CD14-positive monocyte (primary cell): ENCODE measurements at regions not wholly inside any gene's neighbourhood (a gene's known extent, or its start where the extent isn't known, plus 50 kb on each side); places are given as distances from the start of the nearest gene placed in this dataset.

Experiments
- DNase-seq, 3 donors: peaks; one replicate each; pipeline ENCODE4 v3.0.0-alpha.2; 2011 to 2022
- H2AFZ ChIP-seq: 2 replicates; pipeline ENCODE4 v1.6.0; 2012; ENCODE audit warnings: mild to moderate bottlenecking, low read depth, low read length, inconsistent platforms; ENCODE audit not compliant: insufficient read depth, poor library complexity, severe bottlenecking
- H3K27ac ChIP-seq, 2 donors: 1 replicate in 1 of 2; 2 replicates in 1 of 2; pipeline ENCODE4 v1.5.1; 2012 to 2013; ENCODE audit warnings: low read length in 2 of 2, control low read depth in 1 of 2, inconsistent platforms in 1 of 2, low read depth in 1 of 2, mild to moderate bottlenecking in 1 of 2
- H3K27me3 ChIP-seq, 2 donors: one replicate each; pipeline versions ENCODE4 v1.6.0 to v1.6.1; 2011 to 2013; ENCODE audit warnings: low read length in 2 of 2; ENCODE audit not compliant: control insufficient read depth in 2 of 2, insufficient read depth in 2 of 2
- H3K36me3 ChIP-seq, 2 donors: replicated peaks in 1 of 2; 1 replicate in 1 of 2; 2 replicates in 1 of 2; pipeline versions ENCODE4 v1.5.1 to v1.6.1; 2012 to 2013; ENCODE audit warnings: low read length in 2 of 2, control low read depth in 1 of 2, inconsistent platforms in 1 of 2, mild to moderate bottlenecking in 1 of 2; ENCODE audit not compliant: insufficient read depth in 2 of 2, control insufficient read depth in 1 of 2
- H3K4me1 ChIP-seq, 2 donors: 1 replicate in 1 of 2; 2 replicates in 1 of 2; pipeline versions ENCODE4 v1.5.1 to v1.6.1; 2012 to 2013; ENCODE audit warnings: low read length in 2 of 2, control low read depth in 1 of 2, inconsistent platforms in 1 of 2, mild to moderate bottlenecking in 1 of 2, moderate library complexity in 1 of 2; ENCODE audit not compliant: insufficient read depth in 2 of 2, control insufficient read depth in 1 of 2
- H3K4me2 ChIP-seq: replicated peaks from 2 replicates; pipeline ENCODE3; 2012; ENCODE audit warnings: low read length, moderate library complexity, mild to moderate bottlenecking; ENCODE audit not compliant: poor library complexity, severe bottlenecking; ENCODE audit errors: extremely low read depth
- H3K4me3 ChIP-seq, 3 experiments: fragments of 200-600 bp in 1 of 3; sonication (generic) in 1 of 3; replicated peaks in 1 of 3; 1 replicate in 2 of 3; 2 replicates in 1 of 3; pipeline ENCODE4 v1.5.1; 2011 to 2013; ENCODE audit warnings: low read length in 3 of 3, mild to moderate bottlenecking in 3 of 3, control low read depth in 2 of 3, low read depth in 2 of 3, inconsistent platforms in 1 of 3, moderate library complexity in 1 of 3
- H3K79me2 ChIP-seq: 2 replicates; pipeline ENCODE4 v1.6.0; 2012; ENCODE audit warnings: mild to moderate bottlenecking, control low read depth, inconsistent platforms, low read length, moderate library complexity; ENCODE audit not compliant: insufficient read depth
- H3K9ac ChIP-seq: 2 replicates; pipeline ENCODE4 v1.6.0; 2017; ENCODE audit warnings: low read length, mild to moderate bottlenecking; ENCODE audit not compliant: insufficient read depth, poor library complexity, severe bottlenecking
- H3K9me3 ChIP-seq, 2 donors: replicated peaks in 1 of 2; 1 replicate in 1 of 2; 2 replicates in 1 of 2; pipeline versions ENCODE4 v1.5.1 to v1.6.1; 2012 to 2013; ENCODE audit warnings: low read length in 2 of 2, control low read depth in 1 of 2; ENCODE audit not compliant: control insufficient read depth in 1 of 2, insufficient read depth in 1 of 2
- H4K20me1 ChIP-seq: 2 replicates; pipeline ENCODE4 v1.6.0; 2012; ENCODE audit warnings: mild to moderate bottlenecking, low read length, control low read depth, moderate library complexity; ENCODE audit not compliant: insufficient read depth
- H3K27ac Mint-ChIP-seq, 7 donors: one replicate each; pipeline ENCODE4 v1.8.0; 2020; ENCODE audit warnings: mild to moderate bottlenecking in 7 of 7, mixed read lengths in 7 of 7, moderate library complexity in 6 of 7, inconsistent platforms in 2 of 7
- H3K27me3 Mint-ChIP-seq, 3 donors: one replicate each; pipeline ENCODE4 v1.8.0; 2021 to 2022; ENCODE audit warnings: low read depth in 3 of 3, mild to moderate bottlenecking in 3 of 3, mixed read lengths in 3 of 3, moderate library complexity in 3 of 3, inconsistent platforms in 1 of 3
- H3K36me3 Mint-ChIP-seq, 2 donors: one replicate each; pipeline ENCODE4 v1.8.0; 2020; ENCODE audit warnings: mixed read lengths in 2 of 2, inconsistent platforms in 1 of 2, mild to moderate bottlenecking in 1 of 2
- H3K4me1 Mint-ChIP-seq: one replicate; pipeline ENCODE4 v1.8.0; 2020; ENCODE audit warnings: mild to moderate bottlenecking, mixed read lengths
- H3K4me3 Mint-ChIP-seq, 2 donors: one replicate each; pipeline ENCODE4 v1.8.0; 2020; ENCODE audit warnings: mild to moderate bottlenecking in 2 of 2, mixed read lengths in 2 of 2, moderate library complexity in 1 of 2
- H3K9me3 Mint-ChIP-seq, 7 donors: one replicate each; pipeline ENCODE4 v1.8.0; 2020 to 2022; ENCODE audit warnings: mixed read lengths in 7 of 7, mild to moderate bottlenecking in 6 of 7, moderate library complexity in 6 of 7, inconsistent platforms in 2 of 7
- CTCF ChIP-seq: fragments of 200-600 bp; IDR thresholded peaks from one replicate; pipeline ENCODE4 v1.8.0; 2022; ENCODE audit warnings: antibody characterized with exemption, mild to moderate bottlenecking
- WGBS: methylation state at CpG from one replicate; pipeline ENCODE4 v1.1.5; 2013; ENCODE audit warnings: missing lambda C conversion rate; ENCODE audit not compliant: insufficient coverage; 5-methylcytosine and 5-hydroxymethylcytosine counted together
- intact Hi-C, 2 donors: fragments of 100-400 bp; cut with micrococcal nuclease; formaldehyde crosslinking; loops; one replicate each; pipeline versions ENCODE4 v1.15.0 to v1.15.1; 2023

DNA sequence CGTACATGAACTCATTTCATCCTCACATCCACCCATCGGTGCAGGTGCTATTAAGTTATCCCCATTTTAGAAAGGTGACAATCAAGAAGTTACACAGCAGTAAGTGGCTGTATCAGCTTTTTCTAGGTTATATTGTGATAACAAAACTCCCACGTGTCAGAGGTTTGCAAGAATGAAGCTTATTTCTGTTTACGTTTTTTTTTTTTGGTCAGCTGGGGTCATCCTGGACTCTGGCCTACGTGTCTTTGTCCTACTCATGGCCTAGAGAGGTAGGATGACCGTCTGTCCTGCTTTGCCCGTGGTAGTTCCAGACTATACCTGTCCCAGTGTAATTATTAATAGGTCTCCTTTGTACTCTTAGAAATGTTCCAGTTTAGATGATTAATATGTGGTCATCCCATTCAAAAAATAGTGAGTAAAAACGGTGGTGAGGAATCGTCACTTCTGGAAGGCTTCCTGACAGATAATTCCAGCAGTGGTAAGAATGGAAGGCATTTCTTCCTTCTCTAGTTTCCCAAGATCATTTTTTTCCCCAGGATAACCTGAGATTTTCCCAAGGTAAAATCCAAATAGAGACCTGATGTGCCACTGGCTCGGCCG lies 64.2 kb upstream of the KIF26B start:
- 92% methylated on average over 4 of the region's 11 CpGs for WGBS
- no peaks in the 10 kb centered on the region for H4K20me1 ChIP-seq
- no peaks in the 10 kb centered on the region for H3K9me3 ChIP-seq
- H3K4me2 ChIP-seq = no peak overlapping the region
- H2AFZ ChIP-seq = no peak overlapping the region
- Mint-ChIP-seq H3K27ac (no peak overlapping the region), H3K4me3 (no peak overlapping the region), H3K9me3 (no peaks in the 10 kb centered on the region), H3K4me1 (no peaks in the 10 kb centered on the region), H3K27me3 (no peaks in the 10 kb centered on the region), H3K36me3 (peaks cover 8 to 21% of the 10 kb centered on the region in 2 donors)
- H3K9ac ChIP-seq = no peak overlapping the region
- intact Hi-C loops = no loop called here
- no peaks in the 10 kb centered on the region for H3K27me3 ChIP-seq
- no peak for DNase-seq
- H3K4me1 ChIP-seq = no peaks in the 10 kb centered on the region
- no peak overlapping the region for H3K4me3 ChIP-seq
- H3K27ac ChIP-seq = no peak overlapping the region
- no peaks in the 10 kb centered on the region for H3K79me2 ChIP-seq
- no peak for TF ChIP-seq CTCF
- peaks cover 19 to 33% of the 10 kb centered on the region in 2 donors for H3K36me3 ChIP-seq

- H3K36me3 Mint-ChIP-seq = peaks cover 18 to 32% of the 10 kb centered on the region in 2 donors
These were observed 67.1 kb upstream of the KIF26B start for GRCh38 chr1:245087723-245088122.

More at GRCh38 chr1:245087723-245088122, 67.1 kb upstream of the KIF26B start:
- Mint-ChIP-seq H3K4me1 (no peaks in the 10 kb centered on the region), H3K9me3 (no peaks in the 10 kb centered on the region), H3K4me3 (no peak overlapping the region), H3K27ac (no peak overlapping the region), H3K27me3 (no peaks in the 10 kb centered on the region)
- no peak overlapping the region for H3K27ac ChIP-seq
- H3K4me1 ChIP-seq = no peaks in the 10 kb centered on the region
- H2AFZ ChIP-seq = no peak overlapping the region
- no peak overlapping the region for H3K9ac ChIP-seq
- intact Hi-C loops = no loop called here
- H3K4me3 ChIP-seq = no peak overlapping the region
- H3K79me2 ChIP-seq = no peaks in the 10 kb centered on the region
- H3K4me2 ChIP-seq = no peak overlapping the region
- H3K27me3 ChIP-seq = no peaks in the 10 kb centered on the region
- DNase-seq = no peak
- WGBS = no CpG with 5 or more reads among the region's 4 CpGs
- H4K20me1 ChIP-seq = no peaks in the 10 kb centered on the region
- H3K9me3 ChIP-seq = no peaks in the 10 kb centered on the region
- peaks cover 29 to 42% of the 10 kb centered on the region in 2 donors for H3K36me3 ChIP-seq
- TF ChIP-seq CTCF = no peak
